NCI-H82 treated with DMSO at 0.1 percent for 48 hours (cell line): ENCODE measurements at regions not wholly inside any gene's neighbourhood (a gene's known extent, or its start where the extent isn't known, plus 50 kb on each side); places are given as distances from the start of the nearest gene placed in this dataset.

ENCODE experiments used
- DNase-seq: peaks from one replicate; lab custom pipeline; 2025; ENCODE audit not compliant: unreplicated experiment; lab: John Stamatoyannopoulos, UW

DNA sequence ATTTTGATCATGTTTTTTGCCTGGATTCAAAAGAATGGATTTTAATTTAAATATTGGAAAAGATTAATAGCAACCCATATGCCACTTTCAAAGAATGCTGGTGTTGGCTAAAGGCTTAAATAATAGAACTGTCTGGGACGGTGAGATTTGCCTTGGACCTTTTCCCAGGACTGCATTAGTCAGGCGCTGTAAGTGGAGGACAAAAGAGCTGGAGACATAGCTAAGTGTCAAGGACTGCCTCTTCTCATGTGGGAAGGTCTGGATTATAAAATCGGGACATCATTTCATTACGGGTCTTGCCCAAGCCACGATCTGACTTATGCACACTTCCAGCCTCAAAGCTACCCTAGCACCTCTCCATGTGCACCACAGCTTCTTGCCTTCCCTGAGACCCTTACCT, 458.5 kb upstream of the DEPDC1 start:
- no peak for DNase-seq

- DNase-seq = no peak
Measured at GRCh38 chr1:68958958-68959357, 462.1 kb upstream of the DEPDC1 start.

- no peak for DNase-seq
Measured at GRCh38 chr1:68959461-68960030, 462.7 kb upstream of the DEPDC1 start.

DNA sequence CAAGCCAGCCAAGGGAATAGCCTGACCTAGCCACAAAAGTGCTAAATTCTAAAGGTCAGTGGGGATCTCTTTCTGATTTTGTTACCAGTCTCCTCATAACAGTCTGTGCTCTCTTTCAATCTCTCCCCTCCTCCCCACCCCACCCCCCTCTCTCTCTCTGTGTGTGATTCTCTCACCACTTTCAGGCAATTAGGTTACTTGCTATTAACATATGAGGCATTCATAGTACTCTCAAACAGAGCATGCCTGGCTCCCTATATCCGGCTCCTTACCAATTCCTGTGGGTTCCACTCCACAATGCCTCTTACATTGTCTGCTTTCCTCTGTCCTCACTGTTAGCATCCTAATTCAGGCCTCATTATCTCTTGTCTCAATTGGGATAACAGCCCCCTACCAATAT, 464.3 kb upstream of the DEPDC1 start:
- no peak for DNase-seq

- no peak for DNase-seq
Measured at GRCh38 chr1:68963353-68963752, 466.5 kb upstream of the DEPDC1 start.

- no peak for DNase-seq
Measured at GRCh38 chr1:68969441-68969840, 472.6 kb upstream of the DEPDC1 start.

GRCh38 chr1:68970571-68970970, 473.7 kb upstream of the DEPDC1 start:
- no peak for DNase-seq

DNA sequence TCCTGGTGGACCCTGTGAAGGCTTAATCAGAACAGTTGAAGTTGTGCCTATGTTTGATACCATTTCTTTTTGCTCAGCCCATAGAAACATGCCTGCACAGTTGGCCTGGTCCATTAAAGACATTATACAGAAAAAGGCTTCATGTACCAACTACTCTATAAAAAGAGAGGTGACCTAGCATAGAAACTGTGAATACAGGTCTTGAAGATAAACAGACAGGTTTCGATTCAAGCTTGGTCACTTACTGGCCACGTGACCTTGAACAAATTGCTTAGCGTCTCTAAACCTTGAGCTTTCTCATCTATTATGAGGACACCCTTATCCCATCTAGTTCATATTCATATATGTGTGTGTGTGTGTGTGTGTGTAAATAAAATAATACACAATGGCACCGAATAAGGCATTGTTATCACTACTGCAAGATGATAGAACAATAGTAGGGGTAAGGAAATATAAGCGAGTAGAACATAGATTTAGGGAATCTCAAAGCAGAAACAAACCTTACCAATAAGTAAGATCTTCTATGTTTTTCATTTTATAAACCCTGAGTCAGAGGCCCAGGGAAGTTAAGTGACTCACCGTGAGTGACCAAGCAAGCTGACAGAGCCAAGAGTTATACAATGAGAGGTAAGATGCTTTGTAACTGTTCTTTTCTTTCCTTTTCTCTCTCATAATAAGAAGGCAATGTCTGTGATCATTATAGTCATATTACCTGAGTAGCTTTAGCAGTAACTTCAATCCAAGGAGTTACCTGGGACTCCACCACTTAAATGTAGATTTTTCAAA, 476.8 kb upstream of the DEPDC1 start:
- DNase-seq = no peak

- DNase-seq = no peak
Measured at GRCh38 chr1:68974447-68974846, 477.6 kb upstream of the DEPDC1 start.

DNA sequence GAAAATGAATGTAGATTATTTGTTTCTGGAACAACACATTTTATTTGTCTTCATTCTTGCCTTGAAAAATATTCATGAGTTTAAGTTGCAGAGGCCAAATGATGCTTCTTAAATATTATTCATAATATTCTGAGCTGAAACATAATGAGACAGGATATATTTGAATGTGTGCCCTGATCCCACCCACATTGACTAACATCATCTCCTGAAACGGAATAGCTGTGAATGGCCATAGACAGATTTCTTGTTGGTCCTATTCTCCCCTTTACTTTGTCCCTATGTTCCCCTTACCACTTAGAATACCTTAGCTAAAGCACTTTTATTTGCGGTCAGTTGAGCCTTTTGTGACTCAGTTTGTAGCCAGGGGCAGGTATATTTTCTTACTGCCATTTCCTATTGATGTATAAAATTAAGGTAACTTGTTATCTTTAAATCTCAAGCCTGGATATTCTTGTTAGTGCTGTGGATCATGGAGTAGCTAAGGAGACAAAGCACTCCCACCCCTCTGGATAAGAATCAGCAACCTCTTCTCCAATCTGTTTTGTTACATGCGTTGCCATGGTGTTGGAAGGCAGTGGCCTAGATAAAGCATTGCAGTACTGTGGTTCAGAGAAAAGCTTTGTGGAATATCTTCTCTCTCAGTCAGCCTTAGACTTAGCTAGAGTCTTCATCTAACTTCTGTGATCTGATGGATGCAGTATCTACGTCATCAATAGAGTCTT, 478.5 kb upstream of the DEPDC1 start:
- no peak for DNase-seq

DNA sequence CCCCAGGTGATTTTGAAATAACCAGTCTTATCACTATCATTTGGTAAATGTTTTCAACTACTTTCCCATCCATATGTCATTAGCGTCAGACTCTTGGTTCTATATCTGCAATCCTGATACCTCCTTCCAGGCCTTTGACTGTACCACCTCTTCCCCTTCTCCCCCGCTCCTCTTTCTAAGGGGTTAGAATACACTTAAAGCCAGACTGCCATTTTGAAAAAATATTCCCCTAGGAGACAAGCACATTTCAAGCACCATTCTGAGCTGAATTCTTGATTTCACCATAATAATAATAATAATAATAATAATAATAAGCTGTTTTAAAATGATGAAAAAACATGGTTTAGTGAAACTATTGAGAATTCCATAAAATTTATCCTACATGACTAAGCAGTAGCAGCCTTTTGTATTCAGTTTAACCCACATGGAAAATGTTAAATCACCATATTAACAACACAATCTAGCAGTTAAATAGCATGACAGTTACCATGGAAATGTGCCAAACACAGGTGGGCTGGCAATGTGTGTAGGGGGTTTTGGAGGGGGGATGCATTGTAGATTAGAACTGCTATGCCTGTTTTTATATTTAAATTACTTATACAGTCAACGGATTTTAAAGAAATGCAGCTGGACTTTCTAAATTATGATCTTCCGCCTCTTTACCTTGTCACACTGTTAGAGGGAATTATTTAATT, 480.2 kb upstream of the DEPDC1 start:
- no peak for DNase-seq

DNA sequence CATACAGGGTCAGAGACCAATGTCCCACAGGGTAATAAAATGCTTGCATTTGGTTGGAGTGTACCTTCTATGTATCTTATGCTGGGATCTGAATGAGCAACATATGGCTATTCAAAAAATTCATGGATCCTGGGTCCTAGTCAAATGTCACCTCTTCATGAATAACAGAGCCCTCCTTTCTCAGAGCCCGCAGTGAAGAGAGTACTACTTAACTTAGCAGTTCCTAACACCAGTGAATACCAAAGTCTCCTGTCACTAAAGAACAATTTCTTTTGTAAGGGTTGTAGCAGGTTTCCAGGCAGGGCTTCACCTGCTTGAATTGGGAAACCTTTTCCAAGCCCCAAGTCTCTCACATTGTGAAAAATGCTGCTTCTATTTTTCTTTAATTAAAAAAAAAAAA, 483.0 kb upstream of the DEPDC1 start:
- DNase-seq = no peak

DNA sequence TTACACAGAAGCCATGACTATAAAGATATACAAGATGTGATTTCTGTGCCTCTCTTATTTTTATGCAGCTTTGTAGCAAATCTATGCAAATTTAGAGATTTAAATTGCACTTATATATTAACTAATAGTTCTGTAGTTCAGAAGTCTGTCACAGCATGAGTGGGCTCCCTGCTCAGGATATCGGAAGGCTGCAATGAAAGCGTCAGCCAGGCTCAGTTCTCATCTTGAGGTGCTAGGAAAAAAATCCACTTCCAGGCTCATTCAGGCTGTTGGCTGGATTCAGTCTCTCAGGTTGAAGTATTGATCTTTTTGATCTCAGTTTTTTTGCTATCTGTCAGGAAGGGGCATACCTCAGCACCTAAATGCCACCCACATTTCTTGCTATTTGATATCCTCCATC, 487.4 kb upstream of the DEPDC1 start:
- no peak for DNase-seq

- DNase-seq = no peak
Measured at GRCh38 chr1:68994096-68994495, 497.2 kb upstream of the DEPDC1 start.

- DNase-seq = no peak
Measured at GRCh38 chr1:69016468-69016867, 519.6 kb upstream of the DEPDC1 start.

GRCh38 chr1:69029649-69030048, 532.8 kb upstream of the DEPDC1 start:
- no peak for DNase-seq

- no peak for DNase-seq
Measured at GRCh38 chr1:69038379-69038778, 529.3 kb upstream of the LRRC7 start.

DNA sequence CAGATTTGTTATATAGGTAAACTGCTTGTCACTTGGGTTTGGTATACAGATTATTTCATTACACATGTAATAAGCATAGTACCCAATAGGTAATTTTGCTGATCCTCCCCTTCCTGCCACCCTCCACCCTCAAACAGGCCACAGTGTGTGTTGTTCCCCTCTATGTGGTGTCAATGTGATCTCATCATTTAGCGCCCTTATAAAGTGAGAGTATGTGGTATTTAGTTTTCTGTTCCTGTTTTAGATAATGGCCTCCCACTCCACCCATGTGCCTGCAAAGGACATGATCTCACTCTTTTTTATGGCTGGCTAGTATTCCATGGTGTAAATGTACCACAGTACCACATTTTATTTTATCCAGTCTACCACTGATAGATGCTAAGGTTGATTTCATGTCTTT, 522.1 kb upstream of the LRRC7 start:
- no peak for DNase-seq

- DNase-seq = no peak
Measured at GRCh38 chr1:69055194-69055593, 512.5 kb upstream of the LRRC7 start.

GRCh38 chr1:69058454-69058853, 509.3 kb upstream of the LRRC7 start:
- no peak for DNase-seq

DNA sequence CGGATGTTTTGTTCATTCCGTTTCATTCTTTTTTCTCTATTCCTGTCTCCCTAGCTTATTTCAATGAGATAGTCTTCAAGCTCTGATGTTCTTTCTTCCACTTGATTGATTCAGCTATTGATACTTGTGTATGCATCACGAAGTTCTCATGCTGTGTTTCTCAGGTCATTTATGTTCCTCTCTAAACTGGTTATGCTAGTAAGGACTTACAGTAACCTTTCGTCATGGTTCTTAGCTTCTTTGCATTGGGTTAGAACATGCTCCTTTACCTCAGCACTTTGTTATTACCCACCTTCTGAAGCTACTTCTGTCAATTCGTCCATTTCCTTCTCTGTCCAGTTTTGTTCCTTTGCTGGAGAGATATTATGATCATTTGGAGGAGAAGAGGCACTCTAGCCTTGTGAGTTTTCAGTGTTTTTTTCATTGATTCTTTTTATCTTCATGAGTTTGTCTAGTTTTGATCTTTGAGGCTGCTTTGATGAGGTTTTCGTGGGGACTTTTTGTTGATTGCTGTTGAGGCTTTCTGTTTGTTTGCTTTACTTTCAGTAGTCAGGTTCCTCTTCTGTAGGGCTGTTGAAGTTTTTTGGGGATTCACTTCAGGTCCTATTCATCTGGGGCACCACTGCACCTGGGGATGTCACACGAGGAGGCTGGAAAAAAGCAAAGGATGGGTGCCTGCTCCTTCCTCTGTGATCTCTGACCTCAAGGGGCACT, 496.9 kb upstream of the LRRC7 start:
- DNase-seq = no peak
